BJ (cell line): ENCODE measurements at regions not wholly inside any gene's neighbourhood (a gene's known extent, or its start where the extent isn't known, plus 50 kb on each side); places are given as distances from the start of the nearest gene placed in this dataset.

Experiments used
- CTCF ChIA-PET: fragments of 350-600 bp; formaldehyde crosslinking; extraction: SDS; loops from one replicate; lab custom pipeline; 2021; ENCODE audit warnings: antibody characterized with exemption, inconsistent platforms; lab: Yijun Ruan, JAX
- POLR2A ChIA-PET: fragments of 300-600 bp; sonication (Branson Sonifier 250); formaldehyde crosslinking; extraction: SDS; loops from one replicate; lab custom pipeline; 2021; ENCODE audit warnings: antibody characterized with exemption; lab: Charles Lee
- DNase-seq: peaks from one replicate; pipeline ENCODE4 v3.0.0-alpha.2; 2011; ENCODE audit warnings: low read depth
- H3K27me3 ChIP-seq: 2 replicates; pipeline ENCODE4 v1.6.0; 2011; ENCODE audit warnings: low read length; ENCODE audit not compliant: control insufficient read depth, insufficient read depth
- H3K36me3 ChIP-seq: 2 replicates; pipeline ENCODE4 v1.5.1; 2011; ENCODE audit warnings: low read length; ENCODE audit not compliant: control insufficient read depth, insufficient read depth
- H3K4me3 ChIP-seq: 2 replicates; pipeline ENCODE4 v1.5.1; 2011; ENCODE audit warnings: low read depth, mild to moderate bottlenecking, control low read depth, low read length
- CTCF ChIP-seq: IDR thresholded peaks from 2 replicates; pipeline ENCODE4 v1.5.1; 2011; ENCODE audit warnings: low read depth, mild to moderate bottlenecking, control low read depth, inconsistent platforms, low read length, moderate library complexity; ENCODE audit not compliant: insufficient read depth

- ChIA-PET POLR2A (no interaction called here), CTCF (interaction anchor here (0.6 to 0.7 kb wide), 2 partner anchors 66 to 1315 kb away, joined by 3 read pairs; no protein-coding TSS in a partner anchor)
- Histone ChIP-seq H3K36me3 (no peaks in the 10 kb centered on the region), H3K27me3 (no peaks in the 10 kb centered on the region), H3K4me3 (no peak overlapping the region)
- TF ChIP-seq CTCF, result no peak
- no peak for DNase-seq
These were observed 227.9 kb downstream of the ALG10B start for GRCh38 chr12:38544330-38545066.

- no peak for DNase-seq
- TF ChIP-seq CTCF, result no peak
- ChIA-PET POLR2A (no interaction called here), CTCF (no interaction called here)
- Histone ChIP-seq H3K36me3 (no peaks in the 10 kb centered on the region), H3K4me3 (no peak overlapping the region), H3K27me3 (no peaks in the 10 kb centered on the region)
These were observed 231.0 kb downstream of the ALG10B start for GRCh38 chr12:38547586-38547985.

- no peak overlapping the region for H3K4me3 ChIP-seq
- DNase-seq, result no peak
- no peaks in the 10 kb centered on the region for H3K27me3 ChIP-seq
- CTCF ChIA-PET, result no interaction called here
- no peak for TF ChIP-seq CTCF
- H3K36me3 ChIP-seq, result no peaks in the 10 kb centered on the region
- POLR2A ChIA-PET, result no interaction called here
These were observed 239.3 kb downstream of the ALG10B start for GRCh38 chr12:38555620-38556591.

- H3K36me3 ChIP-seq, result no peaks in the 10 kb centered on the region
- H3K4me3 ChIP-seq, result no peak overlapping the region
- no peak for DNase-seq
- ChIA-PET CTCF (no interaction called here), POLR2A (no interaction called here)
- H3K27me3 ChIP-seq, result no peaks in the 10 kb centered on the region
- no peak for TF ChIP-seq CTCF
These were observed 240.1 kb downstream of the ALG10B start for GRCh38 chr12:38556647-38557046.

GRCh38 chr12:38585086-38585485, 268.5 kb downstream of the ALG10B start:
- Histone ChIP-seq H3K27me3 (no peaks in the 10 kb centered on the region), H3K4me3 (no peak overlapping the region), H3K36me3 (no peaks in the 10 kb centered on the region)
- no peak for TF ChIP-seq CTCF
- POLR2A ChIA-PET, result no interaction called here
- no peak for DNase-seq
- CTCF ChIA-PET, result no interaction called here
